ENCODE measurements at regions not wholly inside any gene's neighbourhood (a gene's known extent, or its start where the extent isn't known, plus 50 kb on each side); places are given as distances from the start of the nearest gene placed in this dataset.

- no peaks in the 10 kb centered on the region for H3K36me3 Mint-ChIP-seq (ENCODE audit: insufficient read depth)
- no peak overlapping the region for H3K27ac Mint-ChIP-seq (ENCODE audit: low read depth)
- DNase-seq (ENCODE audit: low spot score in 2 of 2) (no peak), ATAC-seq (replicated peaks; ENCODE audit: extremely low read depth, poor library complexity, severe bottlenecking) (no peak)
- no peak overlapping the region for H3K4me3 Mint-ChIP-seq
- no peaks in the 10 kb centered on the region for H3K4me1 Mint-ChIP-seq
- peaks cover 24% of the 10 kb centered on the region for H3K27me3 Mint-ChIP-seq
- H3K9me3 Mint-ChIP-seq: no peaks in the 10 kb centered on the region
Observed at GRCh38 chr4:138666366-138666765, 349.2 kb upstream of the NOCT start.

GRCh38 chr4:138665851-138666250, 349.7 kb upstream of the NOCT start:
- no peak overlapping the region for H3K4me3 Mint-ChIP-seq
- no peaks in the 10 kb centered on the region for H3K9me3 Mint-ChIP-seq
- no peaks in the 10 kb centered on the region for H3K4me1 Mint-ChIP-seq
- H3K27me3 Mint-ChIP-seq: peaks cover 19% of the 10 kb centered on the region
- DNase-seq (ENCODE audit: low spot score in 2 of 2): no peak
- no peaks in the 10 kb centered on the region for H3K36me3 Mint-ChIP-seq (ENCODE audit: insufficient read depth)
- ATAC-seq (replicated peaks; ENCODE audit: extremely low read depth, poor library complexity, severe bottlenecking): no peak
- no peak overlapping the region for H3K27ac Mint-ChIP-seq (ENCODE audit: low read depth)

- Mint-ChIP-seq H3K36me3 (ENCODE audit: insufficient read depth) (no peaks in the 10 kb centered on the region), H3K27me3 (peaks cover 17% of the 10 kb centered on the region), H3K4me3 (no peak overlapping the region), H3K4me1 (no peaks in the 10 kb centered on the region), H3K9me3 (no peaks in the 10 kb centered on the region), H3K27ac (ENCODE audit: low read depth) (no peak overlapping the region)
- DNase-seq (ENCODE audit: low spot score in 2 of 2) (no peak), ATAC-seq (replicated peaks; ENCODE audit: extremely low read depth, poor library complexity, severe bottlenecking) (no peak)
Observed at GRCh38 chr4:138663883-138664282, 351.7 kb upstream of the NOCT start.

- no peak overlapping the region for H3K4me3 Mint-ChIP-seq
- peaks cover 9% of the 10 kb centered on the region for H3K27me3 Mint-ChIP-seq
- no peaks in the 10 kb centered on the region for H3K9me3 Mint-ChIP-seq
- DNase-seq (ENCODE audit: low spot score in 2 of 2) (no peak), ATAC-seq (replicated peaks; ENCODE audit: extremely low read depth, poor library complexity, severe bottlenecking) (no peak)
- no peaks in the 10 kb centered on the region for H3K36me3 Mint-ChIP-seq (ENCODE audit: insufficient read depth)
- H3K27ac Mint-ChIP-seq (ENCODE audit: low read depth): no peak overlapping the region
- no peaks in the 10 kb centered on the region for H3K4me1 Mint-ChIP-seq
Observed at GRCh38 chr4:138659812-138660316, 355.7 kb upstream of the NOCT start.

GRCh38 chr4:138659037-138659811, 356.4 kb upstream of the NOCT start:
- Mint-ChIP-seq H3K9me3 (no peaks in the 10 kb centered on the region), H3K27ac (ENCODE audit: low read depth) (no peak overlapping the region), H3K27me3 (peaks cover 9% of the 10 kb centered on the region), H3K4me3 (no peak overlapping the region), H3K4me1 (no peaks in the 10 kb centered on the region), H3K36me3 (ENCODE audit: insufficient read depth) (no peaks in the 10 kb centered on the region)
- DNase-seq (ENCODE audit: low spot score in 2 of 2) (no peak), ATAC-seq (replicated peaks; ENCODE audit: extremely low read depth, poor library complexity, severe bottlenecking) (no peak)

- Mint-ChIP-seq H3K9me3 (no peaks in the 10 kb centered on the region), H3K4me3 (no peak overlapping the region), H3K27ac (ENCODE audit: low read depth) (no peak overlapping the region), H3K36me3 (ENCODE audit: insufficient read depth) (peaks cover under 1% of the 10 kb centered on the region), H3K4me1 (no peaks in the 10 kb centered on the region), H3K27me3 (peaks cover 9% of the 10 kb centered on the region)
- ATAC-seq (replicated peaks; ENCODE audit: extremely low read depth, poor library complexity, severe bottlenecking) (no peak), DNase-seq (ENCODE audit: low spot score in 2 of 2) (no peak)
Observed at GRCh38 chr4:138658518-138658917, 357.1 kb upstream of the NOCT start.

GRCh38 chr4:138656990-138657389, 358.6 kb upstream of the NOCT start:
- peaks cover 9% of the 10 kb centered on the region for H3K27me3 Mint-ChIP-seq
- ATAC-seq (replicated peaks; ENCODE audit: extremely low read depth, poor library complexity, severe bottlenecking) (no peak), DNase-seq (ENCODE audit: low spot score in 2 of 2) (no peak)
- H3K36me3 Mint-ChIP-seq (ENCODE audit: insufficient read depth): peaks cover 2% of the 10 kb centered on the region
- H3K9me3 Mint-ChIP-seq: no peaks in the 10 kb centered on the region
- no peak overlapping the region for H3K27ac Mint-ChIP-seq (ENCODE audit: low read depth)
- H3K4me1 Mint-ChIP-seq: no peaks in the 10 kb centered on the region
- H3K4me3 Mint-ChIP-seq: no peak overlapping the region

GRCh38 chr4:138655985-138656384, 359.6 kb upstream of the NOCT start:
- Mint-ChIP-seq H3K4me3 (no peak overlapping the region), H3K4me1 (no peaks in the 10 kb centered on the region)
- DNase-seq (ENCODE audit: low spot score in 2 of 2): no peak

GRCh38 chr4:138655286-138655685, 360.3 kb upstream of the NOCT start:
- peaks cover 9% of the 10 kb centered on the region for H3K27me3 Mint-ChIP-seq
- no peak for ATAC-seq (replicated peaks; ENCODE audit: extremely low read depth, poor library complexity, severe bottlenecking)
- no peak overlapping the region for H3K4me3 Mint-ChIP-seq
- peaks cover 2% of the 10 kb centered on the region for H3K36me3 Mint-ChIP-seq (ENCODE audit: insufficient read depth)
- H3K27ac Mint-ChIP-seq (ENCODE audit: low read depth): no peak overlapping the region
- H3K9me3 Mint-ChIP-seq: no peaks in the 10 kb centered on the region
- no peak for DNase-seq (ENCODE audit: low spot score in 2 of 2)
- H3K4me1 Mint-ChIP-seq: no peaks in the 10 kb centered on the region

More at GRCh38 chr4:138655985-138656384, 359.6 kb upstream of the NOCT start:
- H3K36me3 Mint-ChIP-seq (ENCODE audit: insufficient read depth): peaks cover 2% of the 10 kb centered on the region
- peaks cover 9% of the 10 kb centered on the region for H3K27me3 Mint-ChIP-seq
- H3K9me3 Mint-ChIP-seq: no peaks in the 10 kb centered on the region
- ATAC-seq (replicated peaks; ENCODE audit: extremely low read depth, poor library complexity, severe bottlenecking): no peak
- H3K27ac Mint-ChIP-seq (ENCODE audit: low read depth): no peak overlapping the region

GRCh38 chr4:138650929-138651448, 364.6 kb upstream of the NOCT start:
- Mint-ChIP-seq H3K4me1 (no peaks in the 10 kb centered on the region), H3K36me3 (ENCODE audit: insufficient read depth) (peaks cover 2% of the 10 kb centered on the region), H3K27ac (ENCODE audit: low read depth) (no peak overlapping the region), H3K27me3 (no peaks in the 10 kb centered on the region), H3K4me3 (no peak overlapping the region), H3K9me3 (no peaks in the 10 kb centered on the region)
- DNase-seq (ENCODE audit: low spot score in 2 of 2) (no peak), ATAC-seq (replicated peaks; ENCODE audit: extremely low read depth, poor library complexity, severe bottlenecking) (no peak)

GRCh38 chr4:138650495-138650894, 365.1 kb upstream of the NOCT start:
- H3K9me3 Mint-ChIP-seq: no peaks in the 10 kb centered on the region
- H3K27ac Mint-ChIP-seq (ENCODE audit: low read depth): no peak overlapping the region
- no peak for DNase-seq (ENCODE audit: low spot score in 2 of 2)
- H3K36me3 Mint-ChIP-seq (ENCODE audit: insufficient read depth): peaks cover 2% of the 10 kb centered on the region
- H3K4me1 Mint-ChIP-seq: no peaks in the 10 kb centered on the region
- H3K27me3 Mint-ChIP-seq: no peaks in the 10 kb centered on the region
- H3K4me3 Mint-ChIP-seq: no peak overlapping the region
- ATAC-seq (replicated peaks; ENCODE audit: extremely low read depth, poor library complexity, severe bottlenecking): no peak

GRCh38 chr4:138647433-138647832, 368.1 kb upstream of the NOCT start:
- Mint-ChIP-seq H3K4me1 (no peaks in the 10 kb centered on the region), H3K27ac (ENCODE audit: low read depth) (no peak overlapping the region), H3K36me3 (ENCODE audit: insufficient read depth) (no peaks in the 10 kb centered on the region), H3K4me3 (no peak overlapping the region), H3K27me3 (no peaks in the 10 kb centered on the region), H3K9me3 (no peaks in the 10 kb centered on the region)
- DNase-seq (ENCODE audit: low spot score in 2 of 2) (no peak), ATAC-seq (replicated peaks; ENCODE audit: extremely low read depth, poor library complexity, severe bottlenecking) (no peak)

- H3K27me3 Mint-ChIP-seq: no peaks in the 10 kb centered on the region
- H3K4me1 Mint-ChIP-seq: no peaks in the 10 kb centered on the region
- H3K27ac Mint-ChIP-seq (ENCODE audit: low read depth): no peak overlapping the region
- ATAC-seq (replicated peaks; ENCODE audit: extremely low read depth, poor library complexity, severe bottlenecking) (no peak), DNase-seq (ENCODE audit: low spot score in 2 of 2) (no peak)
- H3K36me3 Mint-ChIP-seq (ENCODE audit: insufficient read depth): peaks cover 2% of the 10 kb centered on the region
- no peak overlapping the region for H3K4me3 Mint-ChIP-seq
- H3K9me3 Mint-ChIP-seq: no peaks in the 10 kb centered on the region
Observed at GRCh38 chr4:138646383-138646782, 369.2 kb upstream of the NOCT start.
